ENCODE measurements at regions not wholly inside any gene's neighbourhood (a gene's known extent, or its start where the extent isn't known, plus 50 kb on each side); places are given as distances from the start of the nearest gene placed in this dataset.

GRCh38 chr12:118608770-118609344 is 232.5 kb downstream of the SUDS3 start:
- no peak for DNase-seq (ENCODE audit: low spot score)

GRCh38 chr12:118611295-118611694 is 234.9 kb downstream of the SUDS3 start:
- no peak for DNase-seq (ENCODE audit: low spot score)

GRCh38 chr12:118611770-118612169 is 235.4 kb downstream of the SUDS3 start:
- no peak for DNase-seq (ENCODE audit: low spot score)

- DNase-seq (ENCODE audit: low spot score) = no peak
These were observed 241.5 kb downstream of the SUDS3 start for GRCh38 chr12:118617611-118618450.

- DNase-seq (ENCODE audit: low spot score) = no peak
These were observed 242.3 kb downstream of the SUDS3 start for GRCh38 chr12:118618695-118619094.

GRCh38 chr12:118625050-118625675 is 248.8 kb downstream of the SUDS3 start:
- DNase-seq (ENCODE audit: low spot score) = no peak

- DNase-seq (ENCODE audit: low spot score) = no peak
These were observed 256.7 kb downstream of the SUDS3 start for GRCh38 chr12:118633071-118633470.

GRCh38 chr12:118635276-118635675 is 258.9 kb downstream of the SUDS3 start:
- no peak for DNase-seq (ENCODE audit: low spot score)

- no peak for DNase-seq (ENCODE audit: low spot score)
These were observed 261.5 kb downstream of the SUDS3 start for GRCh38 chr12:118637767-118638370.

GRCh38 chr12:118641249-118641648 is 264.9 kb downstream of the SUDS3 start:
- no peak for DNase-seq (ENCODE audit: low spot score)

GRCh38 chr12:118645219-118645618 is 268.9 kb downstream of the SUDS3 start:
- DNase-seq (ENCODE audit: low spot score) = no peak

- DNase-seq (ENCODE audit: low spot score) = no peak
These were observed 273.6 kb downstream of the SUDS3 start for GRCh38 chr12:118649765-118650585.

- no peak for DNase-seq (ENCODE audit: low spot score)
These were observed 274.2 kb downstream of the SUDS3 start for GRCh38 chr12:118650586-118650960.

GRCh38 chr12:118651487-118651886 is 275.1 kb downstream of the SUDS3 start:
- no peak for DNase-seq (ENCODE audit: low spot score)

- DNase-seq (ENCODE audit: low spot score) = no peak
These were observed 279.2 kb downstream of the SUDS3 start for GRCh38 chr12:118655588-118655987.

- no peak for DNase-seq (ENCODE audit: low spot score)
These were observed 300.9 kb upstream of the SRRM4 start for GRCh38 chr12:118680356-118680963.

GRCh38 chr12:118682656-118683055 is 298.7 kb upstream of the SRRM4 start:
- DNase-seq (ENCODE audit: low spot score) = no peak

- DNase-seq (ENCODE audit: low spot score) = no peak
These were observed 295.2 kb upstream of the SRRM4 start for GRCh38 chr12:118685983-118686607.

GRCh38 chr12:118689793-118690192 is 291.5 kb upstream of the SRRM4 start:
- no peak for DNase-seq (ENCODE audit: low spot score)

GRCh38 chr12:118690506-118690905 is 290.8 kb upstream of the SRRM4 start:
- no peak for DNase-seq (ENCODE audit: low spot score)
